ENCODE measurements at regions not wholly inside any gene's neighbourhood (a gene's known extent, or its start where the extent isn't known, plus 50 kb on each side); places are given as distances from the start of the nearest gene placed in this dataset.
A peak's percentile ranks its signal among the peaks of the same experiment; 100 is the strongest.

DNA sequence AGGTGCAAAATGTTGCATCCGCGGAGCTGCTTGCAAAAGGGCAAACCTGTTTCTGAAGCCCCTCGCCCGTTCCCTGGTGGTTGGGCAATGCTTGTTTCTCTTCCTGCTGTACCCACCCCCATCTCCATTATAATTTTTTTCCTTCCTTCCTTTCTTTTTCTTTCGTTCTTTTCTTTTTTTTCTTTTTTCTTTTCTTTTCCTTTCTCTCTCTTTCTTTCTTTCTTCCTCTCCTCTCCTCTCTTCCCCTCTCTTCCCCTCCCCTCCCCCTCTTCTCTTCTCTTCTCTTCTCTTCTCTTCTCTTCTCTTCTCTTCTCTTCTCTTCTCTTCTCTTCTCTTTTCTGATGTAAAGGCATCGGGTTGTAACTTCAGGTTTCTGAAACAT lies 278.2 kb downstream of the GATA3 start:
- intact Hi-C loops (cut with micrococcal nuclease; ENCODE audit: unreplicated experiment) = no loop called here
- POLR2A ChIA-PET (ENCODE audit: unreplicated experiment) = no interaction called here

GRCh38 chr10:8334631-8335030 lies 280.1 kb downstream of the GATA3 start:
- H3K4me2 ChIP-seq = no peak overlapping the region
- H3K27me3 ChIP-seq (ENCODE audit: insufficient read depth, low read depth) = no peaks in the 10 kb centered on the region
- no peaks in the 10 kb centered on the region for H3F3A ChIP-seq (ENCODE audit: insufficient read depth, low read depth)
- H3K4me3 ChIP-seq = no peak overlapping the region
- no peak overlapping the region for H3K27ac ChIP-seq
- H3K79me2 ChIP-seq (ENCODE audit: low read depth) = no peaks in the 10 kb centered on the region
- no TSS peak for BruUV-seq (replicated peaks)
- H2AFZ ChIP-seq = no peak overlapping the region
- CTCF ChIA-PET = no interaction called here
- H3K36me3 ChIP-seq (ENCODE audit: low read depth) = no peaks in the 10 kb centered on the region
- no peaks in the 10 kb centered on the region for H3K9me2 ChIP-seq (ENCODE audit: insufficient read depth)
- intact Hi-C loops (cut with micrococcal nuclease; ENCODE audit: unreplicated experiment) = no loop called here
- H3K9me3 ChIP-seq (ENCODE audit: insufficient read depth, low read depth) = no peaks in the 10 kb centered on the region
- TF ChIP-seq CTCF (conservative IDR thresholded peaks at IDR 0.05) (no peak), EZH2 (IDR thresholded peaks at IDR 0.05; ENCODE audit: low read depth) (no peak)
- H4K20me1 ChIP-seq (ENCODE audit: insufficient read depth) = no peaks in the 10 kb centered on the region
- POLR2A ChIA-PET (ENCODE audit: unreplicated experiment) = no interaction called here
- DNase-seq = no peak
- no peaks in the 10 kb centered on the region for H3K4me1 ChIP-seq (replicated peaks; ENCODE audit: insufficient read depth)

More for the DNA sequence above, 278.2 kb downstream of the GATA3 start:
- H3K4me2 ChIP-seq = peak overlapping the region; percentile 76
- H3K4me3 ChIP-seq = peak overlapping the region; percentile 50
- peak overlapping the region; percentile 76 for H2AFZ ChIP-seq
- no peaks in the 10 kb centered on the region for H4K20me1 ChIP-seq (ENCODE audit: insufficient read depth)
- no peaks in the 10 kb centered on the region for H3F3A ChIP-seq (ENCODE audit: insufficient read depth, low read depth)
- no peaks in the 10 kb centered on the region for H3K79me2 ChIP-seq (ENCODE audit: low read depth)
- CTCF ChIA-PET = interaction anchor here (0.8 kb wide), 1 partner anchor 257 kb away, joined by 3 read pairs; no protein-coding TSS in a partner anchor
- no peak overlapping the region for H3K27ac ChIP-seq
- BruUV-seq (replicated peaks) = no TSS peak
- no peak for DNase-seq
- H3K9me2 ChIP-seq (ENCODE audit: insufficient read depth) = no peaks in the 10 kb centered on the region
- H3K36me3 ChIP-seq (ENCODE audit: low read depth) = no peaks in the 10 kb centered on the region
- no peaks in the 10 kb centered on the region for H3K9me3 ChIP-seq (ENCODE audit: insufficient read depth, low read depth)
- H3K27me3 ChIP-seq (ENCODE audit: insufficient read depth, low read depth) = no peaks in the 10 kb centered on the region
- TF ChIP-seq EZH2 (IDR thresholded peaks at IDR 0.05; ENCODE audit: low read depth) = no peak
- no peak for TF ChIP-seq CTCF (conservative IDR thresholded peaks at IDR 0.05)
- H3K4me1 ChIP-seq (replicated peaks; ENCODE audit: insufficient read depth) = no peaks in the 10 kb centered on the region

DNA sequence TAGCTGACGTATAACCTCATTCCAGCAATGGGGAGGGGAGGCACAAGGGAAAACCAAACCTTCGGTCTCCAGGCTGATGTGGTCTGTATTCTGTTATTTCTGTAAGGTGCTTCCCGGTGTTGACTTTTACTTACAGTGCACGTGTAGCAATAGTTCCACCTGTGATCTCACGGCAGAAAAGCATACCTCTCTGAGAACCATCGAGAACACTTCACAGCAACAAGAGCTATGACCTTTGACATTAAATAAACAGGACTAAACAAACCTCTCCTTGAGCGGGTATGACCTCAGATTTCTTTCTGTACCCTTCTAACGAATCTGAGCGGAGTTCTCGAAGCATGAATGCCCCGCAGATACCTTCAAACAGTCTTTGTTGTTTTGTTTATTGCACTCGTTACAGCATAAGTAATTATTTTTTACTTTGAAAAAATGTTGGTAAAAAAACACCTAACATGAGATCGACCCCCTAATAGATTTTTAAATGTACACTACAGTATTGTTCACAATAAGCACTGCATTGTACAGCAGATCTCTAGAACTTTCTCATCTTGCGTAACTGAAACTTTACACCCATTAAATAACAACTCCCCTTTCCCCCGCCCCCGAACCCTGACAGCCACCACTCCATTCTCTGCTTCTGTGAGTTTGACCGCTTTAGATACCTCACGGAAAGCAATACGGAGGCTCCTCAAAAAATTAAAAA lies 282.3 kb downstream of the GATA3 start:
- Histone ChIP-seq H3K79me2 (ENCODE audit: low read depth) (no peaks in the 10 kb centered on the region), H3K27ac (no peak overlapping the region), H3K4me2 (no peak overlapping the region), H3K4me1 (replicated peaks; ENCODE audit: insufficient read depth) (no peaks in the 10 kb centered on the region), H3K27me3 (ENCODE audit: insufficient read depth, low read depth) (no peaks in the 10 kb centered on the region), H3K9me3 (ENCODE audit: insufficient read depth, low read depth) (no peaks in the 10 kb centered on the region), H2AFZ (no peak overlapping the region), H3K36me3 (ENCODE audit: low read depth) (no peaks in the 10 kb centered on the region), H4K20me1 (ENCODE audit: insufficient read depth) (no peaks in the 10 kb centered on the region), H3K4me3 (no peak overlapping the region), H3F3A (ENCODE audit: insufficient read depth, low read depth) (no peaks in the 10 kb centered on the region), H3K9me2 (ENCODE audit: insufficient read depth) (no peaks in the 10 kb centered on the region)
- ChIA-PET CTCF (no interaction called here), POLR2A (ENCODE audit: unreplicated experiment) (no interaction called here)
- no TSS peak for BruUV-seq (replicated peaks)
- intact Hi-C loops (cut with micrococcal nuclease; ENCODE audit: unreplicated experiment) = no loop called here
- TF ChIP-seq EZH2 (IDR thresholded peaks at IDR 0.05; ENCODE audit: low read depth) (no peak), CTCF (conservative IDR thresholded peaks at IDR 0.05) (no peak)
- no peak for DNase-seq
